ENCODE measurements at regions not wholly inside any gene's neighbourhood (a gene's known extent, or its start where the extent isn't known, plus 50 kb on each side); places are given as distances from the start of the nearest gene placed in this dataset.
"Not testable (repeated sequence)": the region's sequence is repeated elsewhere in the genome, so short reads cannot be mapped to it uniquely, and the experiment has no call there.

- TF ChIP-seq POLR2A (IDR thresholded peaks at IDR 0.05) (no peak), CTCF (IDR thresholded peaks at IDR 0.05) (no peak)
- no peak overlapping the region for H3K4me3 ChIP-seq (ENCODE audit: low read depth, poor library complexity, severe bottlenecking)
- DNase-seq (ENCODE audit: low spot score in 2 of 2): no peak
- WGBS, 2 donors: 71 to 78% methylated on average over 6 of the region's 6 CpGs
- intact Hi-C loops (cut with DNase I; ENCODE audit: low total_unique reads): no loop called here
These were observed 92.7 kb upstream of the C1orf174 start for GRCh38 chr1:3992746-3993145.

- TF ChIP-seq CTCF (IDR thresholded peaks at IDR 0.05): no peak
- no peak for TF ChIP-seq POLR2A (IDR thresholded peaks at IDR 0.05)
- DNase-seq (ENCODE audit: low spot score in 2 of 2): no peak
- H3K4me3 ChIP-seq (ENCODE audit: low read depth, poor library complexity, severe bottlenecking): no peak overlapping the region
- intact Hi-C loops (cut with DNase I; ENCODE audit: low total_unique reads): no loop called here
- 43 to 55% methylated on average over 25 of the region's 25 CpGs for WGBS, 2 donors
These were observed 93.7 kb upstream of the C1orf174 start for GRCh38 chr1:3993619-3994375.

GRCh38 chr1:3995141-3995780 is 95.2 kb upstream of the C1orf174 start:
- TF ChIP-seq CTCF (IDR thresholded peaks at IDR 0.05): no peak
- no peak for TF ChIP-seq POLR2A (IDR thresholded peaks at IDR 0.05)
- H3K4me3 ChIP-seq (ENCODE audit: low read depth, poor library complexity, severe bottlenecking): no peak overlapping the region
- 86 to 93% methylated on average over 9 to 14 of the region's 14 CpGs for WGBS, 2 donors
- no peak for DNase-seq (ENCODE audit: low spot score in 2 of 2)
- intact Hi-C loops (cut with DNase I; ENCODE audit: low total_unique reads): no loop called here

GRCh38 chr1:3996846-3997705 is 97.0 kb upstream of the C1orf174 start:
- WGBS, 2 donors: 85% methylated on average over 15 of the region's 15 CpGs
- TF ChIP-seq POLR2A (IDR thresholded peaks at IDR 0.05) (no peak), CTCF (IDR thresholded peaks at IDR 0.05) (no peak)
- no peak overlapping the region for H3K4me3 ChIP-seq (ENCODE audit: low read depth, poor library complexity, severe bottlenecking)
- no peak for DNase-seq (ENCODE audit: low spot score in 2 of 2)
- intact Hi-C loops (cut with DNase I; ENCODE audit: low total_unique reads): no loop called here

- intact Hi-C loops (cut with DNase I; ENCODE audit: low total_unique reads): no loop called here
- DNase-seq (ENCODE audit: low spot score in 2 of 2): no peak
- TF ChIP-seq CTCF (IDR thresholded peaks at IDR 0.05) (no peak), POLR2A (IDR thresholded peaks at IDR 0.05) (no peak)
- WGBS, 2 donors: 48% methylated on average over 10 of the region's 10 CpGs
- no peak overlapping the region for H3K4me3 ChIP-seq (ENCODE audit: low read depth, poor library complexity, severe bottlenecking)
These were observed 98.0 kb upstream of the C1orf174 start for GRCh38 chr1:3998086-3998485.

GRCh38 chr1:3999514-3999913 is 99.4 kb upstream of the C1orf174 start:
- DNase-seq (ENCODE audit: low spot score in 2 of 2); intact Hi-C loops (cut with DNase I; ENCODE audit: low total_unique reads); H3K4me3 ChIP-seq (ENCODE audit: low read depth, poor library complexity, severe bottlenecking): not testable (repeated sequence)
- WGBS, 2 donors: 47 to 57% methylated on average over 11 to 19 of the region's 19 CpGs
